ENCODE measurements at regions not wholly inside any gene's neighbourhood (a gene's known extent, or its start where the extent isn't known, plus 50 kb on each side); places are given as distances from the start of the nearest gene placed in this dataset.

GRCh38 chr16:87108941-87109340 is 208.3 kb downstream of the C16orf95 start:
- Histone ChIP-seq H2AFZ (ENCODE audit: control insufficient read depth, low read depth, low read length) (no peak overlapping the region), H3K79me2 (ENCODE audit: control insufficient read depth, insufficient read depth, low read length) (no peaks in the 10 kb centered on the region), H3K4me2 (ENCODE audit: control insufficient read depth, insufficient read depth) (no peak overlapping the region), H3K4me3 (no peak overlapping the region), H3K27me3 (replicated peaks in 1 of 2; ENCODE audit: control insufficient read depth in 2 of 2, insufficient read depth in 2 of 2, low read length in 1 of 2) (no peaks in the 10 kb centered on the region), H3K9me3 (replicated peaks; ENCODE audit: control insufficient read depth, insufficient read depth, low read length) (no peaks in the 10 kb centered on the region), H3K4me1 (ENCODE audit: control insufficient read depth, insufficient read depth, low read length) (no peaks in the 10 kb centered on the region), H3K9ac (ENCODE audit: control insufficient read depth, insufficient read depth, low read length) (no peak overlapping the region), H3K36me3 (ENCODE audit: control insufficient read depth in 2 of 2, insufficient read depth in 2 of 2, low read length in 1 of 2) (no peaks in the 10 kb centered on the region), H3K27ac (ENCODE audit: control insufficient read depth, insufficient read depth) (no peak overlapping the region), H4K20me1 (ENCODE audit: control insufficient read depth, insufficient read depth) (no peaks in the 10 kb centered on the region)
- CTCF ChIA-PET, result no interaction called here
- 0% methylated on average over 1 of the region's 1 CpG for WGBS (ENCODE audit: insufficient coverage, insufficient replicate concordance, low lambda C conversion rate, missing lambda C conversion rate)
- POLR2A ChIA-PET, result no interaction called here
- intact Hi-C loops (cut with micrococcal nuclease; ENCODE audit: unreplicated experiment), result no loop called here
- SMC1A ChIA-PET (ENCODE audit: uncharacterized antibody, unreplicated experiment), result interaction anchor here (0.6 kb wide), 1 partner anchor 56 kb away, joined by 3 read pairs; no protein-coding TSS in a partner anchor
- no peak for FAIRE-seq
- no peak for ATAC-seq
- DNase-seq (ENCODE audit: low read depth, low spot score), result no peak
- no TSS peak for BruUV-seq (replicated peaks)
- no peak for TF ChIP-seq POLR2AphosphoS5 (IDR thresholded peaks at IDR 0.05; ENCODE audit: low read length)
- TF ChIP-seq PML (IDR thresholded peaks at IDR 0.05; ENCODE audit: low read length), result no peak
- TF ChIP-seq RAD51 (IDR thresholded peaks at IDR 0.05), result no peak
- TF ChIP-seq ZSCAN29 (IDR thresholded peaks at IDR 0.05), result no peak
- no peak for TF ChIP-seq NFXL1 (IDR thresholded peaks at IDR 0.05; ENCODE audit: borderline replicate concordance)
- TF ChIP-seq ETV6 (conservative IDR thresholded peaks at IDR 0.05 in 1 of 2, IDR thresholded peaks at IDR 0.05 in 1 of 2; ENCODE audit: borderline replicate concordance in 1 of 2, low read depth in 1 of 2), result no peak
- TF ChIP-seq SMAD1 (IDR thresholded peaks at IDR 0.05; ENCODE audit: low read depth, partially characterized antibody), result no peak
- TF ChIP-seq ATF7 (IDR thresholded peaks at IDR 0.05; ENCODE audit: low read depth), result no peak
- no peak for TF ChIP-seq SMARCA5 (IDR thresholded peaks at IDR 0.05)
- TF ChIP-seq ZNF207 (IDR thresholded peaks at IDR 0.05; ENCODE audit: borderline replicate concordance), result no peak
- no peak for TF ChIP-seq ZNF24 (IDR thresholded peaks at IDR 0.05)
- TF ChIP-seq YBX1 (IDR thresholded peaks at IDR 0.05), result no peak
- TF ChIP-seq HCFC1 (IDR thresholded peaks at IDR 0.05; ENCODE audit: low read length), result no peak
- no peak for TF ChIP-seq MYC (IDR thresholded peaks at IDR 0.05; ENCODE audit: insufficient read depth, insufficient read length, insufficient replicate concordance, low read length, severe bottlenecking)
- no peak for TF ChIP-seq ESRRA (IDR thresholded peaks at IDR 0.05; ENCODE audit: low read length)
- no peak for TF ChIP-seq ZNF622 (IDR thresholded peaks at IDR 0.05)
- in situ Hi-C loops (cut with MboI), result no loop called here
- RAD21 ChIA-PET (ENCODE audit: unreplicated experiment), result no interaction called here
